ENCODE measurements at regions not wholly inside any gene's neighbourhood (a gene's known extent, or its start where the extent isn't known, plus 50 kb on each side); places are given as distances from the start of the nearest gene placed in this dataset.

- no peaks in the 10 kb centered on the region for H3K79me2 ChIP-seq (ENCODE audit: control insufficient read depth, insufficient read depth, low read length)
- H3K9me1 ChIP-seq (ENCODE audit: control insufficient read depth, insufficient read depth, low read length) = no peaks in the 10 kb centered on the region
- no peaks in the 10 kb centered on the region for H4K20me1 ChIP-seq (replicated peaks; ENCODE audit: control insufficient read depth, insufficient read depth, low read length)
- ChIA-PET POLR2A (no interaction called here), CTCF (ENCODE audit: low intra/inter-chr PET ratio) (no interaction called here)
- WGBS (ENCODE audit: insufficient coverage, low coverage, missing lambda C conversion rate) = 42% methylated on average over 2 of the region's 2 CpGs
- FAIRE-seq = no peak
- no peak overlapping the region for H2AFZ ChIP-seq (ENCODE audit: low read depth, low read length)
- no peaks in the 10 kb centered on the region; a peak in 1 of 5 replicates for H3K27me3 ChIP-seq (ENCODE audit: control insufficient read depth in 2 of 2, insufficient read depth in 2 of 2, low read length in 2 of 2)
- H3K4me3 ChIP-seq = no peak overlapping the region
- in situ Hi-C loops (cut with MboI) (no loop called here), intact Hi-C loops (cut with micrococcal nuclease) (no loop called here)
- BruUV-seq (replicated peaks) = no TSS peak
- H3K9ac ChIP-seq (ENCODE audit: insufficient read depth in 1 of 2, low read depth in 2 of 2, low read length in 2 of 2) = no peak overlapping the region
- no peak for ATAC-seq
- no peak for DNase-seq (ENCODE audit: extremely low read depth in 1 of 4, low spot score in 3 of 4)
- H3K4me1 ChIP-seq (replicated peaks in 1 of 2; ENCODE audit: control insufficient read depth in 2 of 2, insufficient read depth in 2 of 2, low read length in 2 of 2) = no peaks in the 10 kb centered on the region
- no peaks in the 10 kb centered on the region for H3K36me3 ChIP-seq (ENCODE audit: control insufficient read depth, insufficient read depth, low read length)
- H3K4me2 ChIP-seq (ENCODE audit: insufficient read depth, low read length) = no peak overlapping the region
- TF ChIP-seq TAF1 (IDR thresholded peaks at IDR 0.05; ENCODE audit: control insufficient read depth, extremely low read depth, insufficient read depth, low read length, severe bottlenecking) (no peak), SMC3 (conservative IDR thresholded peaks at IDR 0.05; ENCODE audit: insufficient read depth, low read depth, low read length) (no peak), CXXC5 (CRISPR knock-in tag; IDR thresholded peaks at IDR 0.05) (no peak), ZNF217 (CRISPR knock-in tag; IDR thresholded peaks at IDR 0.05) (no peak), ATF2 (CRISPR knock-in tag; IDR thresholded peaks at IDR 0.05) (no peak), KDM2B (CRISPR knock-in tag; IDR thresholded peaks at IDR 0.05) (no peak), THRAP3 (IDR thresholded peaks at IDR 0.05; ENCODE audit: borderline replicate concordance) (no peak)
- TF ChIP-seq, protein P1, sequence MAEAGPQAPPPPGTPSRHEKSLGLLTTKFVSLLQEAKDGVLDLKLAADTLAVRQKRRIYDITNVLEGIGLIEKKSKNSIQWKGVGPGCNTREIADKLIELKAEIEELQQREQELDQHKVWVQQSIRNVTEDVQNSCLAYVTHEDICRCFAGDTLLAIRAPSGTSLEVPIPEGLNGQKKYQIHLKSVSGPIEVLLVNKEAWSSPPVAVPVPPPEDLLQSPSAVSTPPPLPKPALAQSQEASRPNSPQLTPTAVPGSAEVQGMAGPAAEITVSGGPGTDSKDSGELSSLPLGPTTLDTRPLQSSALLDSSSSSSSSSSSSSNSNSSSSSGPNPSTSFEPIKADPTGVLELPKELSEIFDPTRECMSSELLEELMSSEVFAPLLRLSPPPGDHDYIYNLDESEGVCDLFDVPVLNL (CRISPR knock-in tag; IDR thresholded peaks at IDR 0.05; ENCODE audit: low read depth) = no peak
- TF ChIP-seq, protein P2, sequence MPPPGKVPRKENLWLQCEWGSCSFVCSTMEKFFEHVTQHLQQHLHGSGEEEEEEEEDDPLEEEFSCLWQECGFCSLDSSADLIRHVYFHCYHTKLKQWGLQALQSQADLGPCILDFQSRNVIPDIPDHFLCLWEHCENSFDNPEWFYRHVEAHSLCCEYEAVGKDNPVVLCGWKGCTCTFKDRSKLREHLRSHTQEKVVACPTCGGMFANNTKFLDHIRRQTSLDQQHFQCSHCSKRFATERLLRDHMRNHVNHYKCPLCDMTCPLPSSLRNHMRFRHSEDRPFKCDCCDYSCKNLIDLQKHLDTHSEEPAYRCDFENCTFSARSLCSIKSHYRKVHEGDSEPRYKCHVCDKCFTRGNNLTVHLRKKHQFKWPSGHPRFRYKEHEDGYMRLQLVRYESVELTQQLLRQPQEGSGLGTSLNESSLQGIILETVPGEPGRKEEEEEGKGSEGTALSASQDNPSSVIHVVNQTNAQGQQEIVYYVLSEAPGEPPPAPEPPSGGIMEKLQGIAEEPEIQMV (tag; conservative IDR thresholded peaks at IDR 0.05; ENCODE audit: low read depth) = no peak
- TF ChIP-seq, protein P3, sequence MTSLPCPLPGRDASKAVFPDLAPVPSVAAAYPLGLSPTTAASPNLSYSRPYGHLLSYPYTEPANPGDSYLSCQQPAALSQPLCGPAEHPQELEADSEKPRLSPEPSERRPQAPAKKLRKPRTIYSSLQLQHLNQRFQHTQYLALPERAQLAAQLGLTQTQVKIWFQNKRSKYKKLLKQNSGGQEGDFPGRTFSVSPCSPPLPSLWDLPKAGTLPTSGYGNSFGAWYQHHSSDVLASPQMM (CRISPR knock-in tag; IDR thresholded peaks at IDR 0.05) = no peak
- H3K9me3 ChIP-seq (replicated peaks; ENCODE audit: control insufficient read depth, insufficient read depth, low read depth, low read length) = no peaks in the 10 kb centered on the region
- H3K27ac ChIP-seq (ENCODE audit: extremely low read depth, low read depth, low read length) = no peak overlapping the region
Observed at GRCh38 chr12:63078906-63079305, 72.1 kb downstream of the AVPR1A start.

All from K562 (cell line).